H1 (cell line): ENCODE measurements at regions not wholly inside any gene's neighbourhood (a gene's known extent, or its start where the extent isn't known, plus 50 kb on each side); places are given as distances from the start of the nearest gene placed in this dataset.

Experiments used
- CTCF ChIA-PET: fragments of 300-600 bp; sonication (Branson Sonifier 250); formaldehyde crosslinking; loops from one replicate; lab custom pipeline; 2021; ENCODE audit not compliant: partially characterized antibody; lab: Charles Lee
- POLR2A ChIA-PET: fragments of 300-600 bp; sonication (Branson Sonifier 250); formaldehyde crosslinking; loops from one replicate; lab custom pipeline; 2021; ENCODE audit warnings: inconsistent platforms; ENCODE audit not compliant: partially characterized antibody; lab: Charles Lee
- DNase-seq, 2 experiments: peaks; one replicate each; pipeline versions ENCODE4 v3.0.0 to v3.0.0-alpha.2; 2010 to 2022; ENCODE audit warnings: low spot score in 2 of 2, low read depth in 1 of 2, mixed read lengths in 1 of 2
- FAIRE-seq: peaks from 2 replicates; lab custom pipeline; 2011; peaks lifted over from hg19 to GRCh38; lab: Jason Lieb, UNC
- H2AFZ ChIP-seq: 2 replicates; pipeline ENCODE4 v1.8.1; 2012; ENCODE audit warnings: low read length, inconsistent platforms
- H2AK5ac ChIP-seq: 2 replicates; pipeline ENCODE4 v1.6.1; 2013; ENCODE audit warnings: low read depth, low read length
- H2BK120ac ChIP-seq: replicated peaks from 2 replicates; pipeline ENCODE3; 2013; ENCODE audit warnings: low read depth, low read length, inconsistent platforms
- H2BK12ac ChIP-seq: 2 replicates; pipeline ENCODE4 v1.6.1; 2013; ENCODE audit warnings: low read depth, low read length
- H2BK15ac ChIP-seq: 2 replicates; pipeline ENCODE4 v1.6.1; 2013; ENCODE audit warnings: low read length
- H2BK20ac ChIP-seq: 2 replicates; pipeline ENCODE4 v1.6.1; 2013; ENCODE audit warnings: low read length
- H2BK5ac ChIP-seq: 2 replicates; pipeline ENCODE4 v1.6.1; 2013; ENCODE audit warnings: low read depth, low read length
- H3K14ac ChIP-seq: 2 replicates; pipeline ENCODE4 v1.6.1; 2013; ENCODE audit warnings: inconsistent platforms; ENCODE audit not compliant: insufficient read length
- H3K18ac ChIP-seq: 2 replicates; pipeline ENCODE4 v1.6.1; 2013; ENCODE audit warnings: low read length; ENCODE audit errors: extremely low read depth
- H3K23ac ChIP-seq: 2 replicates; pipeline ENCODE4 v1.6.1; 2013; ENCODE audit warnings: inconsistent platforms; ENCODE audit not compliant: insufficient read length
- H3K23me2 ChIP-seq: 2 replicates; pipeline ENCODE4 v1.6.1; 2013; ENCODE audit warnings: low read depth, low read length
- H3K27ac ChIP-seq: 2 replicates; pipeline ENCODE4 v1.6.1; 2011; ENCODE audit warnings: low read depth, low read length, inconsistent platforms
- H3K27me3 ChIP-seq, 4 experiments: replicated peaks in 1 of 4; 1 replicate in 1 of 4; 2 replicates in 3 of 4; pipeline versions ENCODE4 v1.6.1 to v1.8.1; 2011 to 2013; ENCODE audit warnings: low read length in 3 of 4, mild to moderate bottlenecking in 3 of 4, inconsistent platforms in 2 of 4, mixed read lengths in 2 of 4, moderate library complexity in 1 of 4; ENCODE audit not compliant: control insufficient read depth in 3 of 4, insufficient read depth in 3 of 4; ENCODE audit errors: extremely low read depth in 1 of 4
- H3K36me3 ChIP-seq, 4 experiments: 2 replicates each; pipeline versions ENCODE4 v1.6.1 to v1.8.1; 2011 to 2013; ENCODE audit warnings: mild to moderate bottlenecking in 4 of 4, low read length in 3 of 4, moderate library complexity in 2 of 4, control low read depth in 1 of 4, inconsistent platforms in 1 of 4; ENCODE audit not compliant: insufficient read depth in 4 of 4, control insufficient read depth in 2 of 4
- H3K4ac ChIP-seq: replicated peaks from 2 replicates; pipeline ENCODE3; 2013; ENCODE audit warnings: low read length, low read depth, mixed read lengths, inconsistent platforms; ENCODE audit not compliant: insufficient read length
- H3K4me1 ChIP-seq, 4 experiments: replicated peaks in 1 of 4; 1 replicate in 1 of 4; 2 replicates in 3 of 4; pipeline versions ENCODE4 v1.6.1 to v1.8.1; 2011 to 2013; ENCODE audit warnings: low read length in 3 of 4, inconsistent platforms in 2 of 4, mixed read lengths in 1 of 4; ENCODE audit not compliant: insufficient read depth in 4 of 4, control insufficient read depth in 3 of 4
- H3K4me2 ChIP-seq, 2 experiments: 2 replicates each; pipeline versions ENCODE4 v1.6.1 to v1.8.1; 2011 to 2013; ENCODE audit warnings: low read depth in 2 of 2, low read length in 2 of 2, control low read depth in 1 of 2, inconsistent platforms in 1 of 2, mild to moderate bottlenecking in 1 of 2; ENCODE audit not compliant: insufficient read depth in 1 of 2
- H3K4me3 ChIP-seq, 4 experiments: fragments of 200-600, 300-600 bp in 1 of 4; sonication (generic), shearing (Covaris generic), sonication (Bioruptor Twin) in 1 of 4; 2 replicates each; pipeline versions ENCODE4 v1.5.1 to v1.8.1; 2011 to 2016; ENCODE audit warnings: low read length in 4 of 4, low read depth in 3 of 4, control low read depth in 2 of 4, inconsistent platforms in 2 of 4, mild to moderate bottlenecking in 2 of 4, mixed read lengths in 1 of 4, moderate library complexity in 1 of 4; ENCODE audit not compliant: insufficient read depth in 2 of 4; ENCODE audit errors: extremely low read depth in 1 of 4
- H3K56ac ChIP-seq: replicated peaks from 2 replicates; pipeline ENCODE3; 2013; ENCODE audit warnings: low read depth, mild to moderate bottlenecking, mixed read lengths, low read length, inconsistent platforms; ENCODE audit not compliant: insufficient read length
- H3K79me1 ChIP-seq: 2 replicates; pipeline ENCODE4 v1.6.1; 2013; ENCODE audit warnings: low read depth, low read length, control low read depth
- H3K79me2 ChIP-seq, 2 experiments: 2 replicates each; pipeline versions ENCODE4 v1.6.1 to v1.8.1; 2012 to 2013; ENCODE audit warnings: low read length in 2 of 2, mild to moderate bottlenecking in 2 of 2, inconsistent platforms in 1 of 2; ENCODE audit not compliant: insufficient read depth in 2 of 2, control insufficient read depth in 1 of 2
- H3K9ac ChIP-seq, 4 experiments: replicated peaks in 1 of 4; 1 replicate in 1 of 4; 2 replicates in 3 of 4; pipeline versions ENCODE4 v1.6.1 to v1.8.1; 2011 to 2013; ENCODE audit warnings: low read depth in 3 of 4, low read length in 3 of 4, control low read depth in 2 of 4, mild to moderate bottlenecking in 2 of 4, moderate library complexity in 2 of 4, inconsistent platforms in 1 of 4; ENCODE audit errors: extremely low read depth in 1 of 4
- H3K9me3 ChIP-seq, 2 experiments: 2 replicates each; pipeline versions ENCODE4 v1.6.1 to v1.8.1; 2012 to 2013; ENCODE audit warnings: mild to moderate bottlenecking in 2 of 2, moderate library complexity in 2 of 2, control low read depth in 1 of 2, inconsistent platforms in 1 of 2, low read depth in 1 of 2, low read length in 1 of 2, mixed read lengths in 1 of 2; ENCODE audit not compliant: insufficient read depth in 2 of 2
- H4K20me1 ChIP-seq, 2 experiments: replicated peaks in 1 of 2; 2 replicates each; pipeline versions ENCODE3 to v1.8.1; 2011 to 2013; ENCODE audit warnings: inconsistent platforms in 2 of 2, low read length in 2 of 2, mild to moderate bottlenecking in 1 of 2; ENCODE audit not compliant: insufficient read depth in 2 of 2, control insufficient read depth in 1 of 2
- H4K5ac ChIP-seq: 2 replicates; pipeline ENCODE4 v1.6.1; 2013; ENCODE audit warnings: low read length, low read depth, mixed read lengths, inconsistent platforms; ENCODE audit not compliant: insufficient read length
- H4K8ac ChIP-seq: 2 replicates; pipeline ENCODE4 v1.8.0; 2013; ENCODE audit warnings: mild to moderate bottlenecking, moderate library complexity, low read length, inconsistent platforms; ENCODE audit not compliant: insufficient read depth; ENCODE audit errors: extremely low read depth
- H4K91ac ChIP-seq: replicated peaks from 2 replicates; pipeline ENCODE3; 2013; ENCODE audit warnings: low read length, mixed read lengths, inconsistent platforms; ENCODE audit not compliant: insufficient read length
- CEBPB ChIP-seq: IDR thresholded peaks from 2 replicates; pipeline ENCODE4 v1.6.1; 2012; ENCODE audit warnings: low read depth, low read length
- JUN ChIP-seq: IDR thresholded peaks from 2 replicates; pipeline ENCODE4 v1.6.1; 2011; ENCODE audit warnings: low read depth, mild to moderate bottlenecking, improper control_type of control experiment, low read length
- KDM4A ChIP-seq: IDR thresholded peaks from one replicate; pipeline ENCODE4 v1.7.1; 2012; ENCODE audit warnings: low read depth, mild to moderate bottlenecking, moderate library complexity, low read length, inconsistent platforms; ENCODE audit not compliant: severe bottlenecking
- NRF1 ChIP-seq: IDR thresholded peaks from 2 replicates; pipeline ENCODE4 v1.6.1; 2011; ENCODE audit warnings: mild to moderate bottlenecking, low read depth, low read length, improper control_type of control experiment
- POU5F1 ChIP-seq: IDR thresholded peaks from 2 replicates; pipeline ENCODE4 v1.6.1; 2011; ENCODE audit warnings: low read depth, mild to moderate bottlenecking, low read length, moderate library complexity
- SRF ChIP-seq: IDR thresholded peaks from 2 replicates; pipeline ENCODE4 v1.6.1; 2011; ENCODE audit warnings: mild to moderate bottlenecking, low read depth, low read length, moderate library complexity
- SUZ12 ChIP-seq: fragments of 200-600 bp; sonication (generic); IDR thresholded peaks from 2 replicates; pipeline ENCODE4 v1.6.1; 2012; ENCODE audit warnings: mild to moderate bottlenecking, inconsistent platforms, low read length, moderate library complexity, mixed read lengths
- TAF7 ChIP-seq: optimal IDR thresholded peaks from 2 replicates; pipeline ENCODE3; 2011; ENCODE audit warnings: low read depth, mild to moderate bottlenecking, inconsistent platforms, low read length, moderate library complexity, borderline replicate concordance
- TBP ChIP-seq: IDR thresholded peaks from 2 replicates; pipeline ENCODE4 v1.6.1; 2011; ENCODE audit warnings: low read depth, low read length, improper control_type of control experiment

DNA sequence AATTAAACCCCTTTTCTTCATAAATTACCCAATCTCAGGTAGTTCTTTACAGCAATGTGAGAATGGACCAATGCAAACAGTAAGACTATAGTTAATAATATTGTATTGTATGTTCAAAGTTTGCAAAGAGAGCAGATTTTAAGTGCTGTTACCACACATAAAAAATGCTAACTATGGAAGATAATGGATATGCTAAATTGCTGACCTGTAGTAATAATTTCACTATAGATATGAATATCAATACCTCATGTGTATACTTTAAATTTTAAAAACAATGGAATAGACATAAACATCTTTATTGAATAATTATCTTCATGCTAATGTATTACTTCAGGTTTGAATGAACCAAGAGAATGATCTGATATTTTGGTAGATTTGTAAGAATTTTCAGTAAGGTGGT, 552.4 kb upstream of the CHRM3 start:
- no peak overlapping the region for H3K23ac ChIP-seq
- no peak overlapping the region for H4K91ac ChIP-seq
- no peak overlapping the region for H4K8ac ChIP-seq
- no peak overlapping the region for H2BK12ac ChIP-seq
- H3K4me1 ChIP-seq = no peaks in the 10 kb centered on the region
- no peak overlapping the region for H3K56ac ChIP-seq
- TF ChIP-seq TAF7 (no peak), POU5F1 (no peak), SUZ12 (no peak), KDM4A (no peak), NRF1 (no peak), TBP (no peak), CEBPB (no peak), JUN (no peak), SRF (no peak)
- DNase-seq (no peak), FAIRE-seq (no peak)
- H2AK5ac ChIP-seq = no peak overlapping the region
- no peak overlapping the region for H3K4ac ChIP-seq
- no peak overlapping the region for H2BK15ac ChIP-seq
- peaks cover 0 to 3% (median 0%) of the 10 kb centered on the region in 4 experiments; a peak in 1 of 7 replicates for H3K27me3 ChIP-seq
- H3K9me3 ChIP-seq = peaks cover 8 to 19% of the 10 kb centered on the region in 2 experiments
- no peaks in the 10 kb centered on the region for H3K79me1 ChIP-seq
- H2BK20ac ChIP-seq = no peak overlapping the region
- ChIA-PET CTCF (no interaction called here), POLR2A (no interaction called here)
- no peak overlapping the region for H3K4me2 ChIP-seq
- no peak overlapping the region for H3K9ac ChIP-seq
- no peaks in the 10 kb centered on the region for H3K79me2 ChIP-seq
- H3K4me3 ChIP-seq = no peak overlapping the region
- no peak overlapping the region for H3K18ac ChIP-seq
- no peaks in the 10 kb centered on the region for H3K36me3 ChIP-seq
- no peak overlapping the region for H2BK120ac ChIP-seq
- no peak overlapping the region for H4K5ac ChIP-seq
- H2AFZ ChIP-seq = no peak overlapping the region
- H3K23me2 ChIP-seq = no peaks in the 10 kb centered on the region
- no peak overlapping the region for H3K27ac ChIP-seq
- no peak overlapping the region for H2BK5ac ChIP-seq
- no peaks in the 10 kb centered on the region for H4K20me1 ChIP-seq
- H3K14ac ChIP-seq = no peak overlapping the region
